Gastroesophageal sphincter (tissue), 4 donors: ENCODE measurements at regions not wholly inside any gene's neighbourhood (a gene's known extent, or its start where the extent isn't known, plus 50 kb on each side); places are given as distances from the start of the nearest gene placed in this dataset.

Experiments used
- ATAC-seq: fragments of 150-250 bp; one replicate; pipeline ENCODE4 v1.9.1; 2016; ENCODE audit warnings: mild to moderate bottlenecking, moderate library complexity
- H3K27ac ChIP-seq, 4 donors: fragments of 200-600 bp; sonication (generic) in 3 of 4; 1 replicate in 3 of 4; 2 replicates in 1 of 4; pipeline ENCODE4 v1.5.1; 2016 to 2019
- H3K27me3 ChIP-seq: fragments of 200-600 bp; sonication (generic); one replicate; pipeline ENCODE4 v1.5.1; 2019
- H3K36me3 ChIP-seq, 2 donors: fragments of 200-600 bp; sonication (generic); one replicate each; pipeline ENCODE4 v1.5.1; 2019; ENCODE audit warnings: control low read depth in 1 of 2
- H3K4me1 ChIP-seq, 3 donors: fragments of 200-600 bp; sonication (generic); 1 replicate in 2 of 3; 2 replicates in 1 of 3; pipeline ENCODE4 v1.5.1; 2016 to 2019; ENCODE audit warnings: control low read depth in 2 of 3
- H3K4me3 ChIP-seq, 2 donors: fragments of 200-600 bp; sonication (generic); one replicate each; pipeline ENCODE4 v1.5.1; 2019; ENCODE audit warnings: mild to moderate bottlenecking in 1 of 2, moderate library complexity in 1 of 2
- H3K9me3 ChIP-seq, 3 donors: fragments of 200-600 bp; sonication (generic); one replicate each; pipeline ENCODE4 v1.5.1; 2017 to 2019; ENCODE audit warnings: control low read depth in 2 of 3
- EP300 ChIP-seq: sonication (generic); formaldehyde crosslinking; IDR thresholded peaks from one replicate; pipeline ENCODE4 v1.6.1; 2017; ENCODE audit warnings: antibody characterized with exemption, mild to moderate bottlenecking
- POLR2A ChIP-seq, 2 donors: fragments of 450-650 bp; IDR thresholded peaks; one replicate each; pipeline ENCODE4 v1.6.1; 2017; ENCODE audit warnings: antibody characterized with exemption in 2 of 2, mild to moderate bottlenecking in 2 of 2, moderate library complexity in 1 of 2
- POLR2AphosphoS5 ChIP-seq: sonication (generic); formaldehyde crosslinking; IDR thresholded peaks from one replicate; pipeline ENCODE4 v1.6.1; 2017; ENCODE audit warnings: antibody characterized with exemption
- WGBS, 2 donors: methylation state at CpG; one replicate each; pipeline ENCODE4 v1.1.5; 2018; ENCODE audit warnings: low coverage in 1 of 2; 5-methylcytosine and 5-hydroxymethylcytosine counted together
- TF ChIP-seq, protein P1 (sequence below), 4 experiments: fragments of 200-600 bp in 2 of 4; fragments of 450-650 bp in 2 of 4; sonication (generic) in 1 of 4; IDR thresholded peaks; one replicate each; pipeline ENCODE4 v1.5.1; 2017 to 2019; ENCODE audit warnings: antibody characterized with exemption in 4 of 4, mild to moderate bottlenecking in 2 of 4, moderate library complexity in 2 of 4

DNA sequence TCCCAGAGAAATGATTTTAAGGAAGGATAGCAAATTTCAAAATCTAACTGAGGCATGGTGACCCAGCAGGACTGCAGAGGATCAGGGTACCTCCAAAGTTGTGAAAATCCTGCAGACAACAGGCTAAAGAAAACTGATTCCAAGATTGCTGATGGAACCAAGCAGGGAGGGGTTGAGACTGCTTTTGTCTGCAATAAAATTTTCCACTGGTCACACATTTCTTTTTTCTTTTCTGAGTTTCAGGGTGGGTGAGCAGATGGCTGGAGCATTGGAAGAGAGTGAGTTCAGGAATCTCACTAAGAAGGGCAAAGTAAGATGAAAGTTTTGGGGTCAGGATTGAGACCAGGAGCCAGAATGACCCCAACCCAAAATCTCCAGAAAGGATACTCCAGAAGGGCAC lies 321.0 kb downstream of the TNS1 start:
- Histone ChIP-seq H3K27ac (peak overlapping the region in 2 of 4 donors; percentile 46 to 73), H3K4me3 (no peak overlapping the region), H3K4me1 (peaks cover 5 to 39% (median 8%) of the 10 kb centered on the region in 3 donors), H3K9me3 (no peaks in the 10 kb centered on the region), H3K36me3 (no peaks in the 10 kb centered on the region), H3K27me3 (no peaks in the 10 kb centered on the region)
- TF ChIP-seq POLR2AphosphoS5 (no peak), POLR2A (IDR thresholded peaks at IDR 0.05) (no peak), EP300 (no peak)
- TF ChIP-seq, protein P1, sequence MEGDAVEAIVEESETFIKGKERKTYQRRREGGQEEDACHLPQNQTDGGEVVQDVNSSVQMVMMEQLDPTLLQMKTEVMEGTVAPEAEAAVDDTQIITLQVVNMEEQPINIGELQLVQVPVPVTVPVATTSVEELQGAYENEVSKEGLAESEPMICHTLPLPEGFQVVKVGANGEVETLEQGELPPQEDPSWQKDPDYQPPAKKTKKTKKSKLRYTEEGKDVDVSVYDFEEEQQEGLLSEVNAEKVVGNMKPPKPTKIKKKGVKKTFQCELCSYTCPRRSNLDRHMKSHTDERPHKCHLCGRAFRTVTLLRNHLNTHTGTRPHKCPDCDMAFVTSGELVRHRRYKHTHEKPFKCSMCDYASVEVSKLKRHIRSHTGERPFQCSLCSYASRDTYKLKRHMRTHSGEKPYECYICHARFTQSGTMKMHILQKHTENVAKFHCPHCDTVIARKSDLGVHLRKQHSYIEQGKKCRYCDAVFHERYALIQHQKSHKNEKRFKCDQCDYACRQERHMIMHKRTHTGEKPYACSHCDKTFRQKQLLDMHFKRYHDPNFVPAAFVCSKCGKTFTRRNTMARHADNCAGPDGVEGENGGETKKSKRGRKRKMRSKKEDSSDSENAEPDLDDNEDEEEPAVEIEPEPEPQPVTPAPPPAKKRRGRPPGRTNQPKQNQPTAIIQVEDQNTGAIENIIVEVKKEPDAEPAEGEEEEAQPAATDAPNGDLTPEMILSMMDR (IDR thresholded peaks at IDR 0.05) = no peak
- peak; percentile 33 for ATAC-seq

DNA sequence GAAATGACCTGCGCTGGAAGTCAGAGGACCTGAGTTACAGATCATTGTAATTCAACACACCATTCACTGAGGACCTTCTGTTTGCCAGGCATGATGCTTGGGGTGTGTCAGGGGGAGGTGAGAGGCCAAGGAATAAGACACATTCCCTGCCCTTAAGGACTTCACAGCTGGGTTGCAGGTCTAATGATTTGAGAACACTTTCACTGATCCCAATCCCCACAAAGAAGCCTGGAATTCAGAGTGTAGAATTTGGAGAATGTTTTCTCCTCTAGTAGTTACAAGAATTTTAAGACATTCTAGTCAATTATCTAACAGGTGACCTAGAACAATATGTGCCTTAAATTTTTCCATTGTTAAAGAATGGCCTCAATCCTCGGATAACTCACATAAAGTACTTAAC lies 322.4 kb downstream of the TNS1 start:
- Histone ChIP-seq H3K9me3 (no peaks in the 10 kb centered on the region), H3K27me3 (no peaks in the 10 kb centered on the region), H3K4me1 (peaks cover 3 to 26% (median 5%) of the 10 kb centered on the region in 3 donors), H3K36me3 (no peaks in the 10 kb centered on the region), H3K27ac (no peak overlapping the region), H3K4me3 (no peak overlapping the region)
- TF ChIP-seq POLR2A (IDR thresholded peaks at IDR 0.05) (no peak), EP300 (no peak), POLR2AphosphoS5 (no peak)
- TF ChIP-seq, protein P1 (IDR thresholded peaks at IDR 0.05) = no peak
- WGBS, 2 donors = 72 to 92% methylated on average over 1 to 2 of the region's 2 CpGs
- ATAC-seq = no peak

DNA sequence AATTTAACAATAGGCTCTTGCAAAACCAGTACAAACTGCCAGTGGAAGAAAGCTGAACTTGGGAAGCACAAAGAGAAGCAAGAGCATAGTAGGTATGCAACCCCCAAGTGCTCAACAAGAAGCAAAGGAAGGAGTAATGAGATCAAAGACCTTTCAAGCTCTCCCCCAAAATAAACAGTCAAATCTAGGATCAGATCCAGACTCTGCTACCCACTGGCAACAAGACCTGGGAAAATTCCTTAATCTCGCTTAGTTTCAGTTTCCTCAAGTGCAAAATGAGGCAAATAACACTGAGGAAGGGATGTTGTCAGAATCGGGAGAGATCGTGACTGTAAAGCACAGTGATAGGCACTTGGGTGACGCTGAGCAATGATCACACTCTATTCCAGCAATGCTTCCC lies 329.2 kb downstream of the TNS1 start:
- no peaks in the 10 kb centered on the region for H3K27me3 ChIP-seq
- 43 to 50% methylated on average over 1 to 3 of the region's 4 CpGs for WGBS, 2 donors
- peak overlapping the region in 3 of 4 donors; percentile 2 to 35 (median 20) for H3K27ac ChIP-seq
- H3K4me3 ChIP-seq = no peak overlapping the region
- peaks cover 0 to 19% (median 0%) of the 10 kb centered on the region in 3 donors for H3K4me1 ChIP-seq
- no peak for TF ChIP-seq POLR2A (IDR thresholded peaks at IDR 0.05)
- no peak for TF ChIP-seq POLR2AphosphoS5
- TF ChIP-seq, protein P1 (IDR thresholded peaks at IDR 0.05) = no peak
- TF ChIP-seq EP300 = no peak
- no peaks in the 10 kb centered on the region for H3K9me3 ChIP-seq
- ATAC-seq = no peak
- no peaks in the 10 kb centered on the region for H3K36me3 ChIP-seq

DNA sequence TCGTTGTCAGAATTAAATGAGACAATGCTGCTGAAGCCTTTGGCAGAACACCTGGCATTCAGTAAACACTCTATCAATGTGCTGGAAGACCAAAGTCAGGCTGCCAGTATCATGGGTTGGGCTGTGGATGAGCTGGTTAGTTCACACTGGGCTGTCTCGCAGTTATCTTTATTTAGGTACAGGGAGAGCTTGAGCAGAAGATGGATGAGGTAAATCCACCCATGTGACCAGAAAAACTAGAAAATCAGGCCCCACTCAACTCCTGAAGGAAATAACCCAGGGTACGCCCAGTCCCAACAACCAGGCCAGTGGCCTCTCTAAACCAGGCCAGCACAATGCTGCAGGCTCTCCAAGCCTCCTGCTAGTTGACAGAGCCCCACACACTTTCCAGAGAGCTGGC lies 330.3 kb downstream of the TNS1 start:
- Histone ChIP-seq H3K27me3 (no peaks in the 10 kb centered on the region), H3K36me3 (no peaks in the 10 kb centered on the region), H3K9me3 (no peaks in the 10 kb centered on the region), H3K27ac (peak overlapping the region in 2 of 4 donors; percentile 38 to 44), H3K4me3 (no peak overlapping the region), H3K4me1 (peaks cover 0 to 26% (median 0%) of the 10 kb centered on the region in 3 donors)
- TF ChIP-seq POLR2AphosphoS5 (no peak), POLR2A (IDR thresholded peaks at IDR 0.05) (no peak), EP300 (no peak)
- TF ChIP-seq, protein P1 (IDR thresholded peaks at IDR 0.05) = no peak
- WGBS, 2 donors = 43 to 51% methylated on average over 1 to 3 of the region's 3 CpGs
- ATAC-seq = peak; percentile 61

DNA sequence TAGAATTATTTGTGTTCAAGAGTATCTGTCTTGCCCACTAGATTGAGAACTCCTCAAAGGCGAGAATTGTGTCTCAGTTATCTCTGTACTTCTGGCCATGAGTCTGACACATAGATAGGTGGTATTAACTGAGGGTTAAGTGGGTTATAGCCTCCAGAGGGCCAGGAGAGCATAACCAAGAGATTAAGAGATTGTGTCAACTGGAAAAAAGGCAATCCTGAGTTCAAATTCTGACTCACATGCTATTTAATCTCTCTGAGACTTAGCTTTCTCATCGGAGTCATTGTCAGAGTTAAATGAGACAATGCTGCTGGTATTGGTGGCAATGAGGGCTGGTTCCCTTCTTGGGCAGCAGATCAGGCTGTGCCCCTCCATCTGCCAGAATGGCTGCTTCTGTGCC lies 330.9 kb downstream of the TNS1 start:
- Histone ChIP-seq H3K27ac (peak overlapping the region in 2 of 4 donors; percentile 38 to 44), H3K4me1 (peaks cover 3 to 32% (median 5%) of the 10 kb centered on the region in 3 donors), H3K27me3 (no peaks in the 10 kb centered on the region), H3K9me3 (no peaks in the 10 kb centered on the region), H3K36me3 (no peaks in the 10 kb centered on the region), H3K4me3 (no peak overlapping the region)
- WGBS, 2 donors = 38 to 52% methylated on average over 2 of the region's 2 CpGs
- TF ChIP-seq EP300 (no peak), POLR2A (IDR thresholded peaks at IDR 0.05) (no peak), POLR2AphosphoS5 (no peak)
- TF ChIP-seq, protein P1 (IDR thresholded peaks at IDR 0.05) = no peak
- no peak for ATAC-seq
